D721Med (cell line): ENCODE measurements at regions not wholly inside any gene's neighbourhood (a gene's known extent, or its start where the extent isn't known, plus 50 kb on each side); places are given as distances from the start of the nearest gene placed in this dataset.
"Not testable (repeated sequence)": the region's sequence is repeated elsewhere in the genome, so short reads cannot be mapped to it uniquely, and the experiment has no call there.

Experiments
- DNase-seq: peaks from one replicate; pipeline ENCODE4 v3.0.0; 2011; ENCODE audit warnings: low spot score; ENCODE audit not compliant: insufficient read length
- FAIRE-seq: peaks from 2 replicates; lab custom pipeline; 2011; peaks lifted over from hg19 to GRCh38; lab: Jason Lieb, UNC
- TF ChIP-seq, protein P1 (sequence below): IDR thresholded peaks from 2 replicates; pipeline ENCODE4 v1.5.1; 2012; ENCODE audit warnings: mild to moderate bottlenecking, control low read depth; ENCODE audit not compliant: insufficient read depth; ENCODE audit errors: missing control alignments

DNA sequence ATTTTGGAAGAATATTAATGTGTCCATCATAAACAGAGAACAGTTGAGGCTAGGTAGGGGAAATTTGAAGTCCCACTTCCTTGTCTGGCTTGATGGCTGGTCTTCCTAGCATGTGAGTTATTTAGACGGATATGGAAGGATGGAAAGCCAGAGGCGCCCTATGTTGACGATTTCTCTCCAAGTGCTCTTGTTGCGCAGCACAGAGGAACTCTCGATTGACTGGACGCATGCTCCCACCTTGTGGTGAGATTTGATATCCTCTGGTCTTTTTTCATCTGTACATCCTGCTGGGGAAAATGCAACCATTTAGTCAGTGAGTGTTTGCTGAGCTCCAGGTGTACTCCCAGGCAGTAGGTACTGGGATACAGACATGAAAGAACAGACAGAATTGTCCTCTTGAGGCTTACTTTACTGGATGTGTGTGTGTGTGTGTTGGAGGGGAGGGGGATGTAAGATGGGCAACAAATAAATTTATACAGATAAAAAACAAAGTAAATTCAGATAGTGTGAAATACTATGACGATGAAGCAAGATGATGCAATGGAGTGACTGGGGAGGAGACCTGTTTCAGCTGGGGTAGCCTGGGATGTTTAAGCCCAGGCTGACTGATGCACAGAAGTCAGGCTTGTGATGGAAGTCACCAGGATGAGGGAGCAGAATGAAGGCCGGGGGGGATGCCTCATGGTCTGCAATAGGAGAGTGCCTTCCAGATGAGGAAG is 137.2 kb downstream of the TRIM43 start:
- TF ChIP-seq, protein P1, sequence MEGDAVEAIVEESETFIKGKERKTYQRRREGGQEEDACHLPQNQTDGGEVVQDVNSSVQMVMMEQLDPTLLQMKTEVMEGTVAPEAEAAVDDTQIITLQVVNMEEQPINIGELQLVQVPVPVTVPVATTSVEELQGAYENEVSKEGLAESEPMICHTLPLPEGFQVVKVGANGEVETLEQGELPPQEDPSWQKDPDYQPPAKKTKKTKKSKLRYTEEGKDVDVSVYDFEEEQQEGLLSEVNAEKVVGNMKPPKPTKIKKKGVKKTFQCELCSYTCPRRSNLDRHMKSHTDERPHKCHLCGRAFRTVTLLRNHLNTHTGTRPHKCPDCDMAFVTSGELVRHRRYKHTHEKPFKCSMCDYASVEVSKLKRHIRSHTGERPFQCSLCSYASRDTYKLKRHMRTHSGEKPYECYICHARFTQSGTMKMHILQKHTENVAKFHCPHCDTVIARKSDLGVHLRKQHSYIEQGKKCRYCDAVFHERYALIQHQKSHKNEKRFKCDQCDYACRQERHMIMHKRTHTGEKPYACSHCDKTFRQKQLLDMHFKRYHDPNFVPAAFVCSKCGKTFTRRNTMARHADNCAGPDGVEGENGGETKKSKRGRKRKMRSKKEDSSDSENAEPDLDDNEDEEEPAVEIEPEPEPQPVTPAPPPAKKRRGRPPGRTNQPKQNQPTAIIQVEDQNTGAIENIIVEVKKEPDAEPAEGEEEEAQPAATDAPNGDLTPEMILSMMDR: peak; percentile 62
- FAIRE-seq (peak; percentile 96), DNase-seq (peak; percentile 41)

DNA sequence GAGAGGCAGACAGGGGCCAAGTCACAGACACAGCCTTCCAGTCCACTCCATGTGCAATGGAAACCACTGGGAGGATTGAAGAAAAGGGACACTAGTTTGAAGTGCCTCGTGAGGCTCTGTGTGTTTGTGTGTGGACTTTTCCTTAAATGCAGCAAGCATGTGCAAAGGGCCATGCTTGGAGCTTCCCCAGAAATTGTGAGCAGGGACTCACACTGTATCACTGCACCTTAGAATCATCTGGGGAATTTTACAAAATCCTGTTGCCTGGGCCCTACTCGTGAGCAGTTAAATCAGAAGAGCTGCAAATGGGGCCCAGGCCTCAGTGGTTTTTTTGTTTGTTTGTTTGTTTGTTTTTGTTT is 137.8 kb downstream of the TRIM43 start:
- TF ChIP-seq, protein P1: no peak
- DNase-seq (no peak), FAIRE-seq (no peak)

DNA sequence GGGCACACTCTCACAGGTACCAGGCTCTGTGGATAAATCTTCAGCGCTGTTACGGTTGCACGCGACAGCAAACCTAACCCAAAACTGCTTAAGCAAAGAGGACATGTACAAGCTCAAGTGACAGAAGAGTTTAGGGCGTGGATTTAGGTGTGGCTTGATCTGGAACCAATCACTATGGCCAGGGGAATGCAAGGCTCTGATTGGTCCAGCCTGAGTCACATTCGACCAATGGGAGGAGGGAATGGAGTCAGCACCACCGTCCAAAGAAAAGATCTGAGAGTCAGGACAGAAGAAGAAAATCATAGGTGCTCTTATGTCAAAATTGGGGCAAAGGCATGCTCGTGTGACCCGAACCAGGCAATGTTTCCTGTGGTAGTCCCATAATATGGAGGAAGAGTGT is 139.0 kb downstream of the TRIM43 start:
- FAIRE-seq: no peak
- no peak for DNase-seq
- TF ChIP-seq, protein P1: no peak

DNA sequence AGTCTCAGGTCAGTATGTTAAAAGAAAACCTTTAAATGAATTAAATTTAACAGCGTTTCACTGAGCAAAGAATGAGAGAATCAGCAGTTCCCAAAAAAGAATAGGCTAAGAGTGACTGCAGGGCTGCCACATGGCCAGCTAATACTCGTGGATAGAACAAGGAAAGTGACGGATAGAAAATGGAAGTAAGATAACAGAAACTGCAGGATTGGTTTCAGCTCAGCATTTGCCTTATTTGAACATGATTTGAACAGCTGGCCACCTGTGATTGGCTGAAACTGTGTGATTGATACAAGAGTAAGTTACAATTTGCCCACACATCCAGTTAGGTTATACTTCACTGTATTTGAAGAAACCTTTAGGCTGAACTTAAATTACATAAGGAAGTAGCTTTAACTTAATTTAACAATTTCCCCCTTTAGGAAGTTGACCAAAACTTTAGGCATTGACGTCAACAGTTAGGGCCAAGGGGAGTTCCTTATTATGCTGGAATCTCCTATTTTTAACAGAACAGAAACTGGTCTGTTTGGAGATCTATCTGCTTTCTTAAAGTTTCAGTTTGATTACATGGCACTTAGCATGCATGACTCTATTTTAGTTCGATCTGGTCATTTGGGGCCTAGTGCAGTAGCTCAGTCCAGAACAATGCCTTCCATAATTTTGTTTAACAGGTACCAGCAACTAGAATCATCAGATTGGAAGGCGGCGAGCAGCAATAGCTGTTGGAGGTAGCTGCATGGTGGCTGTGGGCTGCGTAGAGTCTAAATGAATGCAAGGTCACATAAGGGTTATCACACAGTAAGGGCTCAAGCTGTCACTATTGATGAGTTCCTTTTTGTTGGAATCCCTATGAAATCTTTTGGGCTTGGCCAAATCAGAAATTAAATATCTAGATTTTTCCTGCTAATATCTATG is 143.4 kb downstream of the TRIM43 start:
- no peak for FAIRE-seq
- DNase-seq: no peak
- TF ChIP-seq, protein P1: no peak

DNA sequence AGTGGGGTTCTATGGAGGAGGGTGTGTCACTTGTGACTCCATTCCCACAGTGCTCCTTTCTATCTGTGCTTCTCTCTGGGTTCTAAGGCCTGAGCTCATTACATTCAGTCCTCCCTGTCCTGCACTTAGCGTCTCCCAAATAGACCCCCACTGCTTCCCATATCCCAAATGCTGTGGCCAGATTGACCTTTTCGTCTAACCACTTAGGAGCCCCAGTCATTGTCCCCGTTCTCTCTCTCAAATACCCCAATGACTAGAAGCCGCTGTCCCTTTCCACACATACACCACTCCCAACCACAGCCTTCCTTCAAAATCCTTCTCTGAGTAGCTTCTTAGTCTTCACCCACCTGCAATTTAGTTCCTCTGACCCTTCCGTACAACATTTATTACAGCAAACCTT is 146.5 kb downstream of the TRIM43 start:
- no peak for DNase-seq
- FAIRE-seq: no peak
- TF ChIP-seq, protein P1: no peak

DNA sequence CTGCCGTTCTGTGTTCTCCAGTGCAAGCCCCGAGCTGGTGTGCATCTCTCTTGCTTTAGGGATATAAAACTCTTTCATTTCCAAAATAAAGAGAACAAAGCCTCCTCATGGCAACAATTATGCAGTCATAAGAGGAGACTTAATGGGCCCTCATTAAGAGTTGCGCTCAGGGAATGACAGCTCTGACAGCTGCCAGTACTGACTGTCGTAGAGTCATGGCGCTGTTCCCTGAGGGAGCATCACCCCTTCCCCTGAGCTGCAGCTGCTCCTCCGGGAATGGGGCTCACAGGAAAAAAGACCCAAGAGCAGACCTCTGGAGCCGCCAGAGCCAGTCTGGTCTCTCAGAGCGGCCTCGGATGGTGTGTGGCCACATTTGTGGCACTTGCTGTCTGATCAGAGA is 160.3 kb downstream of the TRIM43 start:
- DNase-seq, FAIRE-seq: not testable (repeated sequence)

DNA sequence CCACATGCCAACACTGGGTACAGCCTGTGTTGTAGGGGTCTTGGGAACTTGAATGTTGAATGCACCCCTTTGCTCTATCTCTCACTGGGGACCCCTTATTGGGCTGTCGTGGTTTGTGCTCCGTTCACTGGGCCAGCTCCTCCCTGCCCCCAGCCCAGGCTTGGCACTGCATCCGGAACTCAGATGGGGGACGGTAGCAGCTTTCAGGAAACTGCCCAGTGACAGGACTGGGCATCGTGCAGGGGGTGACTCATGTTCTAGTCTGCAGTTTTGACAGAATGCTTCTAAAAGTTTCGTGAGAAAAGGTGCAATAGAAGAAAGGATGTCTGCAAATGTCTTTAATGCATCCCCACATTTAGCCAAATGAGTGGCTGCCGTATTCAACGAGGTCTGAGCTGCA is 162.0 kb downstream of the TRIM43 start:
- not testable (repeated sequence) for FAIRE-seq, DNase-seq

DNA sequence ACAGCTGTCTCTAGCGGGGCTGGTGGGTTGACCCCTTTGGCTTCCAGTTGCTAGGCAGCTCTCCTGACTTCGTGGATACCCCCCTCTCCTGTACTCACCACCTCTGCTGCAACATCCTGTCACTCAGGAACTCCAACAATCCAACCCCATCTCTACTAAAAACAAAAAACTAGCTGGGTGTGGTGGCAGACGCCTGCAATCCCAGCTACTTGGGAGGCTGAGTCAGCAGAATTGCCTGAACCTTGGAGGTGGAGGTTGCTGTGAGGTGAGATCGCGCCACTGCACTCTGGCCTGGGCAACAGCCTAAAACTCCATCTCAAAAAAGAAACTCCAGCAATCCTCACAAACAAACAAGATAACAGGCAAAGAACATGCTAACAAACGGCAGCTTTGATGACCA is 162.4 kb downstream of the TRIM43 start:
- not testable (repeated sequence) for DNase-seq, FAIRE-seq

DNA sequence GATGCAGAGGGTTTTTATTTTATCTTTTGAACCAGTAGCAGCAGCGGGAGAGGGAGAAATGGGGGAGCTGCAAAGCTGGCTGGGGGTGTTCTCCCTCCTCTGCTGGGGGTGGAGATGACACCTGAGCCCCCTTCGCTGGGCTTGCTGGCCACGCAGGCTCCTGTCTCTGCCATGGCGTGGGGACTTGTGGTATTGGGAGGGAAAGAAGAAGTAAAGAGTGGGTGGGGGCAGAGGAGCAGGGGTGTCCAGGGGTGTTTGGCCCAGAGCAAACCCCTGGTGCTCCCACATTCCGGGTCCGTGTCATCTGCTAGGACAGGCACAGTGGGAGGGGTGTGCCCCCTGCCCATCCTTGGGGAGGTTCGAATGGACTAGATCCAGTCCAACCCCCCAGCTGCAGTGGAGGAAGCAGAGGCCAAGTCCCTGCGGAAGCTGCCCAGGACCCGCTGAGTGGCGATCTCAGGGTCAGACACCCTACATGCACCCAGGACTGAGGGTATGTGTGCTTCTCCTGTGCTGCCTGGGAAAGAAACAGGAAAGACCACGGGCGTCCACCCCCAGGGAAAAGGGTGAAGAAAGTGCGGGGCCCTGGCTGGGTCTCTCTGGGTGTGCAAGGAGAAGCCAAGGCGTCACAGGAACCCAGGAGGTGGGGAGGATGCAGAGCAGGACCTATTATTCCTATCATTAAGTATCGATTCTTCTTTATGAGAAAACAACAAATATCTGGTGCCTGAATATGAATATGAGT is 163.2 kb downstream of the TRIM43 start:
- not testable (repeated sequence) for FAIRE-seq, DNase-seq

DNA sequence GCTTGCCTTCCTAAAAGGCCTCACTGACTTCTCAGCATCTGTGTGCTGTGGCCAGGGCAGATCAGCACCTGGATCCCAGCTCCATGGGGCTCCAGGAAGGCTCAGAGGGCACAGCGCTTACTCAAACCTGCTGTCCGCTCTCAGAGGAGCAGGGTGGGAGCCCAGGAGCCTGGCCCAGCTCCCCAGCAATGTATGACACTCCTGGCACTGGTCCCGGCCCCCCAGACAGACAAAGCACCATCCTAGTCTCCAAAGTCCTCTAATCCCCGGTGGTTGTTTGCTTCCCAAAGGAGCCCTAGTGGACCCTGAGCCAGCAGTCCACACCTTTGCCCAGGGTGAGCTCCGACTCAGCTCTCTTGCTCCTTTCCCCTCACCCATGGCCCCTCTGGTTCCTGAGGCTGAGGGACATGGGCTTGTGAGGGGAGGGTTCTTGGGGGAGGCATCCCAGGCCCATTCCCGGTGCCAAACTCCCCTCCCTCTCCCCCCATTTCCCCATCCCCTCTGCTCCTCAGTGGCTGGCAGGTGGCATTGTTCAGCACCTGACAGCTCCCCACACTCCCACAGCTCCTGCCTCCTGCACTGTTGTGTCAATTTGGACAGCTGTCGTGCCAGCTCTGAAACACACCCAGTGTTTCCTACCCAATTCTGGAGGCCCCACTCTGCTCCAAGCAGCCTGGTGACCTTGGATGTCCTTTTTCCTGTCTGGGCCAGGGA is 164.3 kb downstream of the TRIM43 start:
- not testable (repeated sequence) for FAIRE-seq, DNase-seq
